HG03108 (cell line): ENCODE measurements at regions not wholly inside any gene's neighbourhood (a gene's known extent, or its start where the extent isn't known, plus 50 kb on each side); places are given as distances from the start of the nearest gene placed in this dataset.

ENCODE experiments used
- ATAC-seq: cut with Tn5 transposase; IDR thresholded peaks from one replicate; pipeline ENCODE4 v1.9.1; 2021; ENCODE audit warnings: moderate library complexity; ENCODE audit not compliant: unreplicated experiment

DNA sequence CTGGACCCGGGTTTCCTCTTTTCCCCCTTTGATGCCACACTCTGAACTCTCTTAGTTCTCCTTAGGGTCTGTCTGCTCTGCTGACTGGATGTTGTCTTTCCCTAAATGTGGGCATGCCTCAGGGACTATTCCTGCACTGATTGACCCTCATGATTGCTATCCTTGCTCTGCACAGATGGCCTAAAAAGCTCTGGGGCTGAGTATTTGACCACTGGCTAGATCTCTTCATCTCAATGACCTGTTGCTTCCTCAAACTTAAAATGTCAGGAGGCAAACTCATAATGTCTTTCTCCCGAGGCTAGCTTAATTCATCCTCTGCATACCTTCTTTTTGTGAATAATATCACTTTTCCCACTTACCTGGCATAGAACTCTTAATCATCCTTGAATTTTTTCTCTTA is 157.4 kb downstream of the GATB start:
- ATAC-seq = no peak

DNA sequence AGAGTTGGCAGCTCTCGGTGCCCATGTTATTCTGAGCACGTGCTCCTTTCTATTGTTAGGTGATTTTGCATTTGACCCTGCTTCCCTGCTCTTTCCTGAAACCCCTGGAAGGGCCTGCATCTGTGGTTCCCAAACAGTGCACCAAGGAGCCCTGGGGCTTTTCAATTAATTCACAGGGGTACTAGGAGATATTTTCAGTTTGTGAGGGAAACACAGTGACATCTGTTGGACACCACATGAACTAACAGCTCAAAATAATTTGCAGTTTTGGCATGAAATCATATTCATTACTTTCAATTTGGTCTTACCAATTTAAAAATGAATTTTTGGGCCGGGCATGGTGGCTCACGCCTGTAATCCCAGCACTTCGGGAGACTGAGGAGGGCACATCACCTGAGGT is 156.6 kb downstream of the GATB start:
- ATAC-seq = no peak

DNA sequence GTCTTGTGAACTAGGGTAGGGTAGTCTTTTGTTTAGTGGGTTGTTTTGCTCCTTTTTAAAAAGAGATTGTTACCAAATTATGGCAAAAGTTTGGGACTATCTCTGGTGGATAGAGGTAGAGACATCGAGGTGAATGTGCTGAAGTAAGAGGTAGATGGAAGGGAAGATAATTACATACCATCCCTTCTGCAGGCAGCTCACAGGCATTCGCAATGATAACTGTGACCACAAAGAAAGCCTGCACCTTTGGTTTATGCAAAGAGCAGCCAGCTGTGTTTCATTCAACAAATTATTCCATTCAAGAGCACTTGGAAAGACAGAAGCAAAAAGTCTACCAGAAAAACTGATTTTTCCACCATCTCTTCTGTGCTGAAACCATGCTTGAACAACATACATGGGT is 155.6 kb downstream of the GATB start:
- no peak for ATAC-seq

DNA sequence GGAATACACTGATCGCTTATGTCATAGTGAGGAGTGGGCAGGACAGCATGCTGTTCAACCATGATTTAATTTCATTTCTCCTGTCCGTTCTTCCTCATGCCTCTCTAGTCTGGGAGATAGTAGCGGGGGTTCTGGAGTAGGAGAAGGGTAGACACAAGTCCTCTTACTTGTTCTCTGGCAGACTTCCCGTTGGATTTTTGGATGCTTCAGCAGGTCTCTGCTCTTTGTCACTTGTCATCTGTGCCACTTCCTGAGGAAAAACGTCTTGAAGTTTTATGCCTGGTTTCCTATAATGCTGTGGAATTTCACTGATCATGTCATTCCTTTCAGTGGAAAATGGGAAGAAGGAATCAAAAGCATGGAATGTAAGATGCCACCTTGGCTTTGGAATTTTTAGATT is 154.7 kb downstream of the GATB start:
- ATAC-seq = no peak

DNA sequence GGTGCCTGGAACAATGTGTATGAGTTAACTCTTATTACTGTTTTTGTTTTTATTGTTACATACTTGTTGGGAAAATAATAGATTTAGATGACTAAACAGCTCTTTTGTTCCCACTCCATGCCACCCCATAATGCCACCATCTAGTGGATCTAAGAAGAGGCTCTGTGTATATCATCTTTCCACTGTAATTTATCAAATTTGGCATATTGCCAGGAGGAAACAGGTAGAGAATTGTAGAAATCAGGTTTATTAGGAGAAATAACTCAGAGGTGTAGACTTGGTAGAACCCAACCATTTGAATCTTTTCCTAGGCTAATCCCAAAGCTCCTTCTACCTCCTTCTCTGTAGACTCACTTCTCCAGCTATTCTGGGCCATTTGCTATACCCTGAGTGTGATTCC is 150.6 kb downstream of the GATB start:
- ATAC-seq = no peak

DNA sequence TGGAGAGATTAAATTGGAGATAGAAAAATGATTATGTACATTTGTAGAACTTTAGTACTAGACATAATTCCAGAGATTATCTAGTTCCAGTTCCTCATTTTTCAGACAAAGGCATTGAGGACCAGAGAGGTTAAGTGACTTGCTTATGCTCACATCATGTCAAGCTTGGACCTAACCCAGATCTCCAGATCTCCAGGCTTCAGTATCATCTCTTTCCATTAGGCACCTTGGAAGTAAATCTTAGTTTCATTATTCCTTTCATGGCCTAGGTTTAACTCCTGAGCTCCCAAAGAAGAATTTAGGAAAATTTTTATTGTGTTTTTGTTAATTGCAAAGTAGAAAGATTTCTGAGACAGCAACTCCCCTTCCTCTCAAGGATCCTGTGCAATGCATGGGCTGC is 148.8 kb downstream of the GATB start:
- ATAC-seq = no peak

DNA sequence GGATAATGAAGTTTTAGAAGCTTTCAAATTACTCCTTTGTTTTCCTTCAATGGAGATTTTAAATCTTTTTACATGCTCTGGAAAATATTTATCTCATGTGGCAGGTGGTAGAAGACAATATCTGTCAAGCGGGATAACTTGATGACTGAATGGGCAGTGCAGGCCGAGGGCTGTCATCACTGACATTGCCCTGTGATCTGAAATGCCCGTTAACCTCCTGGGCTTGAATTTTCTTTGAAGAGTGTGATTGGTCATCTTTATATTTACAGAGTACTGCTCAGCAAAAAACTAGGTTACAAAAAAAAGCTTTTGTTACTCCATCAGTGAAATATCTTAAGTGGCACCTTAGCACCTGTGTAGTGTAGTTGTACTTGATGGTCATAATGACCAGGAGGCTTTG is 147.5 kb downstream of the GATB start:
- ATAC-seq = no peak

DNA sequence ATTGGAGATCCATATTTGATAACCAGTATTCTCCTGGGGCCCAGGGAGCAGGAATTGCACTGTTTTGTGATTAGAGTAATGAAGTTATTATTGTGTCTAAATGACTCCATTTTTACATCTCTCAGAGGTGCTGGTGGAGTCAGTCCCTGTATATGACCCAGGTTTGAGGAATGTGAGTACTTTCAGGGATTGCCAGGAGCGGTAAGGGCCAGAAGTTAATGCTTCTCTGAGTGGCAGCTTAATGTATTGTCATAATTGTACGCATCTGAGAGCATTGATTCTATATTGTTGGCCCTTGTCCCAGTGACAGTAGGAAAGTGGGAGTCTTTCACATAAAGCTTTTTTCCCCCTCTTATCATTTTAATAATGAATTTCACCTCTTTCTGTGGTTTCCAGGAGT is 146.2 kb downstream of the GATB start:
- no peak for ATAC-seq

DNA sequence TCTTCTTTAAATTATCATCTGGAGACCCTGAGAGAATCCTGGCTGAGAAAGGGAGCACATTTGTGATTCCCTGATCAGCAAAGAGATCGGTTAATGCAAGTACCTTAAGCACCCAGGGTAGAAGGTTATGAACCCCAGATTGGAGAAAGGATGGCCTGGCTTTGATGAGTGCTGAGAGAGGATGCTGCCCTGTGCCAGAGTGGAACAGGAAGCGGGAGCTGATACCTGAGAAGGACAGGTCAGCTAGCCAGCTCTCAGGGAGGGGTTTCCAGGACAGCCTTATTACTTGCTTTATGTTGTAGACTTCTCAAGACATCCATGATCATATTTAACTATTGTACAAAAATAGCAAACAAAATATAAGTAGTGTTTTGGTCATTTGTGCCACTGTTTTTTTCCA is 141.9 kb downstream of the GATB start:
- ATAC-seq = no peak

DNA sequence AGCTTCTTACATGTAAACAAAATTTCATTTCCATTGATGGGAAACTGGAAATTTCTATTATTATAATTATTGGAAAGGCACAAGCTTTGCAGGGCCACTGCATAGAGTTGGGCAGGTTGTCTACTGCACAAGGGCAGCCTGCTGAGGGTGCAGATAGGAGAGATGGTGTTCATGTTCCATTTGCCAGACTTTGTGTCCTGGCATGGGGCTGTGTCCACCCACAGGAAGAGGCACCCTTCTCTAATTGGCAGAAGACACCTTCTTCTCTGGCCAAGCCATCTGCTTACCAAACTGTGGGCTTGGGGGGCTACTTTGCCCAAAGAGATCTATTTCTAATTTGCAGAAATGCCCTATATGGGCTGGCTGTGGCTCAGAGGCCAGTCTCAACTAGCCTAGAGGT is 140.7 kb downstream of the GATB start:
- no peak for ATAC-seq
